Adipose tissue (tissue), 3 donors: ENCODE measurements at regions not wholly inside any gene's neighbourhood (a gene's known extent, or its start where the extent isn't known, plus 50 kb on each side); places are given as distances from the start of the nearest gene placed in this dataset.
"Not testable (repeated sequence)": the region's sequence is repeated elsewhere in the genome, so short reads cannot be mapped to it uniquely, and the experiment has no call there.

Experiments used
- H3K27ac ChIP-seq: one replicate; pipeline ENCODE4 v1.5.1; 2013; ENCODE audit warnings: low read depth, low read length
- WGBS, 3 donors: extraction: QIAGEN DNeasy Blood & Tissue Kit; methylation state at CpG; one replicate each; pipeline ENCODE4 v1.1.7; 2013; 5-methylcytosine and 5-hydroxymethylcytosine counted together
- donor health status: healthy with polysubstance abuse.
- donor health status: Bipolar disorder and iron deficiency.
- donor health status: healthy.

GRCh38 chr1:60809204-60809980 lies 273.0 kb upstream of the NFIA start:
- H3K27ac ChIP-seq: no peak overlapping the region
- 63 to 82% (median 77%) methylated on average over 8 of the region's 8 CpGs for WGBS, 3 donors

GRCh38 chr1:60808676-60809075 lies 273.7 kb upstream of the NFIA start:
- 46 to 94% (median 75%) methylated on average over 1 of the region's 1 CpG for WGBS, 3 donors
- no peak overlapping the region for H3K27ac ChIP-seq

GRCh38 chr1:60802884-60803283 lies 279.5 kb upstream of the NFIA start:
- no peak overlapping the region for H3K27ac ChIP-seq
- WGBS, 3 donors: 96 to 98% (median 97%) methylated on average over 2 of the region's 2 CpGs

GRCh38 chr1:60797351-60797750 lies 285.0 kb upstream of the NFIA start:
- H3K27ac ChIP-seq: no peak overlapping the region
- WGBS, 3 donors: 70 to 85% (median 76%) methylated on average over 2 of the region's 2 CpGs

GRCh38 chr1:60791226-60791625 lies 291.1 kb upstream of the NFIA start:
- 64 to 79% (median 66%) methylated on average over 5 of the region's 5 CpGs for WGBS, 3 donors
- no peak overlapping the region for H3K27ac ChIP-seq

GRCh38 chr1:60773099-60773498 lies 309.3 kb upstream of the NFIA start:
- not testable (repeated sequence) for H3K27ac ChIP-seq
- 72 to 88% (median 81%) methylated on average over 2 of the region's 2 CpGs for WGBS, 3 donors

GRCh38 chr1:60769082-60769481 lies 313.3 kb upstream of the NFIA start:
- 81 to 86% (median 84%) methylated on average over 1 of the region's 1 CpG for WGBS, 3 donors
- H3K27ac ChIP-seq: no peak overlapping the region

- no peak overlapping the region for H3K27ac ChIP-seq
- WGBS, 3 donors: 43 to 46% (median 44%) methylated on average over 5 of the region's 5 CpGs
Observed at GRCh38 chr1:60765204-60765603, 317.2 kb upstream of the NFIA start.

GRCh38 chr1:60764489-60764888 lies 317.9 kb upstream of the NFIA start:
- 56 to 75% (median 72%) methylated on average over 3 of the region's 3 CpGs for WGBS, 3 donors
- no peak overlapping the region for H3K27ac ChIP-seq

- H3K27ac ChIP-seq: no peak overlapping the region
Observed at GRCh38 chr1:60763741-60764140, 318.6 kb upstream of the NFIA start.

- whole genome bisulfite sequencing, 3 donors: 83 to 90% (median 83%) methylated on average over 1 of the region's 1 CpG
- H3K27ac ChIP-seq: no peak overlapping the region
Observed at GRCh38 chr1:60762911-60763310, 319.4 kb upstream of the NFIA start.

GRCh38 chr1:60762176-60762575 lies 320.2 kb upstream of the NFIA start:
- no peak overlapping the region for H3K27ac ChIP-seq
- WGBS, 3 donors: 87 to 89% (median 88%) methylated on average over 1 of the region's 1 CpG

GRCh38 chr1:60759291-60759690 lies 323.1 kb upstream of the NFIA start:
- 59 to 83% (median 75%) methylated on average over 3 of the region's 3 CpGs for WGBS, 3 donors
- H3K27ac ChIP-seq: no peak overlapping the region

GRCh38 chr1:60757485-60757884 lies 324.9 kb upstream of the NFIA start:
- 76 to 85% (median 77%) methylated on average over 3 of the region's 3 CpGs for WGBS, 3 donors

GRCh38 chr1:60753036-60753900 lies 329.1 kb upstream of the NFIA start:
- 74 to 85% (median 77%) methylated on average over 9 of the region's 9 CpGs for WGBS, 3 donors

More at GRCh38 chr1:60757485-60757884, 324.9 kb upstream of the NFIA start:
- H3K27ac ChIP-seq: no peak overlapping the region

GRCh38 chr1:60751306-60751705 lies 331.1 kb upstream of the NFIA start:
- no peak overlapping the region for H3K27ac ChIP-seq
- 87 to 97% (median 87%) methylated on average over 1 of the region's 1 CpG for WGBS, 3 donors

More at GRCh38 chr1:60753036-60753900, 329.1 kb upstream of the NFIA start:
- no peak overlapping the region for H3K27ac ChIP-seq

- no peak overlapping the region for H3K27ac ChIP-seq
- WGBS, 3 donors: 78 to 90% (median 78%) methylated on average over 5 of the region's 5 CpGs
Observed at GRCh38 chr1:60747353-60747752, 335.0 kb upstream of the NFIA start.

GRCh38 chr1:60746278-60746791 lies 336.0 kb upstream of the NFIA start:
- H3K27ac ChIP-seq: no peak overlapping the region

GRCh38 chr1:60745484-60745883 lies 336.9 kb upstream of the NFIA start:
- H3K27ac ChIP-seq: no peak overlapping the region
- WGBS, 3 donors: 66 to 79% (median 71%) methylated on average over 2 of the region's 2 CpGs

More at GRCh38 chr1:60746278-60746791, 336.0 kb upstream of the NFIA start:
- WGBS, 3 donors: 66 to 78% (median 66%) methylated on average over 13 of the region's 13 CpGs
